ENCODE measurements at regions not wholly inside any gene's neighbourhood (a gene's known extent, or its start where the extent isn't known, plus 50 kb on each side); places are given as distances from the start of the nearest gene placed in this dataset.

DNA sequence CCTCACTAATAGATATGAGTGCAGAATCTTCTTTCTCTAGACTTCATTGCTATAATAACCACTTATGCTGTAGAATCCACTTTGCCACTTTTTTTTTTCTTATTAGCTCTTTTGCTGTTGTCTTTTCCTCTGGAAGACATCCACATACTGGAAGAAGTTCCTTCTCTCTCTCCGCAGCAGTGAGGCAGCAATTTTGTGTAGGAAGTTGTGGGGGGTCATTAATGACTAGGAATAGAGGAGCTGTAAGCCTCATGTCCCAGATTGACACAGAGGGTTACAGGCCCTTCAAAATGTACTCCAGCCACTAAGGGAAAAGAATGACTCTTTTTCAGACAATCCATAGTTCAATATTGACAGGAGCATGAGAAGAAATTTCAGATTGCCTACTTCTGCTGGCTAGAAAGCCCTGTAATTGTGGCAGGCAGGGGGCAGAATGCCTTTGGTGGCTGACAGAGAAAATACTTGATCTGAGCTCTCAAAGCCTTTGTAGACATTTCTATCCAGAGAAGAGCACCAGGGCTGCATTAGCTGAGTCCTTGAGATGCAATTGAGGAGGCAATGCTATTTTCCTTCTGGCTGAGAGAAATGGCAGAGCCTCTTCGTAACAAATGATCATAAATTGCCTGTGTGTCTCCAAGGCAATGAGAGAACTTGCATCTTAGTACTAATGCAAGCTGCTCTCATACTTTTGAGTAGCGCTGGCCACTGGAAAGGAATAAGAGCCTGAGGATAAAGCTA lies 856.2 kb downstream of the STIM2 start:
- TF ChIP-seq, protein P1, sequence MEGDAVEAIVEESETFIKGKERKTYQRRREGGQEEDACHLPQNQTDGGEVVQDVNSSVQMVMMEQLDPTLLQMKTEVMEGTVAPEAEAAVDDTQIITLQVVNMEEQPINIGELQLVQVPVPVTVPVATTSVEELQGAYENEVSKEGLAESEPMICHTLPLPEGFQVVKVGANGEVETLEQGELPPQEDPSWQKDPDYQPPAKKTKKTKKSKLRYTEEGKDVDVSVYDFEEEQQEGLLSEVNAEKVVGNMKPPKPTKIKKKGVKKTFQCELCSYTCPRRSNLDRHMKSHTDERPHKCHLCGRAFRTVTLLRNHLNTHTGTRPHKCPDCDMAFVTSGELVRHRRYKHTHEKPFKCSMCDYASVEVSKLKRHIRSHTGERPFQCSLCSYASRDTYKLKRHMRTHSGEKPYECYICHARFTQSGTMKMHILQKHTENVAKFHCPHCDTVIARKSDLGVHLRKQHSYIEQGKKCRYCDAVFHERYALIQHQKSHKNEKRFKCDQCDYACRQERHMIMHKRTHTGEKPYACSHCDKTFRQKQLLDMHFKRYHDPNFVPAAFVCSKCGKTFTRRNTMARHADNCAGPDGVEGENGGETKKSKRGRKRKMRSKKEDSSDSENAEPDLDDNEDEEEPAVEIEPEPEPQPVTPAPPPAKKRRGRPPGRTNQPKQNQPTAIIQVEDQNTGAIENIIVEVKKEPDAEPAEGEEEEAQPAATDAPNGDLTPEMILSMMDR (IDR thresholded peaks at IDR 0.05) = no peak
- no peak for TF ChIP-seq POLR2A (IDR thresholded peaks at IDR 0.05)

All from lower leg skin (tissue), 3 donors.